ENCODE measurements at regions not wholly inside any gene's neighbourhood (a gene's known extent, or its start where the extent isn't known, plus 50 kb on each side); places are given as distances from the start of the nearest gene placed in this dataset.
A peak's percentile ranks its signal among the peaks of the same experiment; 100 is the strongest.

DNA sequence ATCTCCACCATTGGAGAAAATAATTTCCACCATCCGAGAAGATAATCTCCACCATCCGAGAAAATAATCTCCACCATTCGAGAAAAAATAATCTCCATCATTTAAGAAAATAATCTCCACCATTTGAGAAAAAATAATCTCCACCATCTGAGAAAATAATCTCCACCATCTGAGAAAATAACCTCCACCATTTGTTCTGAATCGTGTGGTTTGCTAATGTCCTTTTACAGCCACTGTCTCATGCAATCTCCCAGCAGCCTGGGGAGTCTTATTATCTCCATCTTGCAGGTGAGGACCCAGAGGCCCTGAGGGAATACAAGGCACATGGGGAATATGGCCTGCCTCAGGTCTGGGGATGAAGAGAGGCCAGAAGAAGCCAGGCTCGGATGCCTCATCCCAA, 54.1 kb upstream of the TCF20 start:
- no peak for TF ChIP-seq FOXM1 (IDR thresholded peaks at IDR 0.05; ENCODE audit: borderline replicate concordance, low read depth)

DNA sequence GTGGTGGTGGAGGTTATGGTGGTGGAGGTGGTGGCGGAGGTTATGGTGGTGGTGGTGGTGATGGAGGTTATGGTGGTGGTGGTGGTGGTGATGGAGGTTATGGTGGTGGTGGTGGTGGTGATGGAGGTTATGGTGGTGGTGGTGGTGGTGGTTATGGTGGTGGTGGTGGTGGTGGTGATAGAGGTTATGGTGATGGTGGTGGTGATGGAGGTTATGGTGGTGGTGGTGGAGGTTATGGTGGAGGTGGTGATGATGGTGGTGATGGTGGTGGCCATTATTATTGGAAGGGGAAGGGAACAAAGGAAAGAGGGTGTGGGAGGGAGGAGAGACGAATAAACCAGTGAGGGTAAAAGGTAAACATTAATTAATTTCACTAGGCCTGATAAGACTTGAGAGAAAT, 53.5 kb upstream of the TCF20 start:
- no peak for TF ChIP-seq EP300 (IDR thresholded peaks at IDR 0.05; ENCODE audit: borderline replicate concordance)
- TF ChIP-seq NFIC (IDR thresholded peaks at IDR 0.05) = no peak
- TF ChIP-seq YY1 (IDR thresholded peaks at IDR 0.05; ENCODE audit: low read depth) = no peak
- TF ChIP-seq TCF12 (IDR thresholded peaks at IDR 0.05; ENCODE audit: low read depth) = no peak
- TF ChIP-seq ZBTB7A (IDR thresholded peaks at IDR 0.05; ENCODE audit: low read depth) = no peak
- TF ChIP-seq, protein P1, sequence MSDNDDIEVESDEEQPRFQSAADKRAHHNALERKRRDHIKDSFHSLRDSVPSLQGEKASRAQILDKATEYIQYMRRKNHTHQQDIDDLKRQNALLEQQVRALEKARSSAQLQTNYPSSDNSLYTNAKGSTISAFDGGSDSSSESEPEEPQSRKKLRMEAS (IDR thresholded peaks at IDR 0.05) = no peak
- TF ChIP-seq, protein P2, sequence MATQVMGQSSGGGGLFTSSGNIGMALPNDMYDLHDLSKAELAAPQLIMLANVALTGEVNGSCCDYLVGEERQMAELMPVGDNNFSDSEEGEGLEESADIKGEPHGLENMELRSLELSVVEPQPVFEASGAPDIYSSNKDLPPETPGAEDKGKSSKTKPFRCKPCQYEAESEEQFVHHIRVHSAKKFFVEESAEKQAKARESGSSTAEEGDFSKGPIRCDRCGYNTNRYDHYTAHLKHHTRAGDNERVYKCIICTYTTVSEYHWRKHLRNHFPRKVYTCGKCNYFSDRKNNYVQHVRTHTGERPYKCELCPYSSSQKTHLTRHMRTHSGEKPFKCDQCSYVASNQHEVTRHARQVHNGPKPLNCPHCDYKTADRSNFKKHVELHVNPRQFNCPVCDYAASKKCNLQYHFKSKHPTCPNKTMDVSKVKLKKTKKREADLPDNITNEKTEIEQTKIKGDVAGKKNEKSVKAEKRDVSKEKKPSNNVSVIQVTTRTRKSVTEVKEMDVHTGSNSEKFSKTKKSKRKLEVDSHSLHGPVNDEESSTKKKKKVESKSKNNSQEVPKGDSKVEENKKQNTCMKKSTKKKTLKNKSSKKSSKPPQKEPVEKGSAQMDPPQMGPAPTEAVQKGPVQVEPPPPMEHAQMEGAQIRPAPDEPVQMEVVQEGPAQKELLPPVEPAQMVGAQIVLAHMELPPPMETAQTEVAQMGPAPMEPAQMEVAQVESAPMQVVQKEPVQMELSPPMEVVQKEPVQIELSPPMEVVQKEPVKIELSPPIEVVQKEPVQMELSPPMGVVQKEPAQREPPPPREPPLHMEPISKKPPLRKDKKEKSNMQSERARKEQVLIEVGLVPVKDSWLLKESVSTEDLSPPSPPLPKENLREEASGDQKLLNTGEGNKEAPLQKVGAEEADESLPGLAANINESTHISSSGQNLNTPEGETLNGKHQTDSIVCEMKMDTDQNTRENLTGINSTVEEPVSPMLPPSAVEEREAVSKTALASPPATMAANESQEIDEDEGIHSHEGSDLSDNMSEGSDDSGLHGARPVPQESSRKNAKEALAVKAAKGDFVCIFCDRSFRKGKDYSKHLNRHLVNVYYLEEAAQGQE (IDR thresholded peaks at IDR 0.05; ENCODE audit: low read depth) = no peak
- TF ChIP-seq TAF1 (IDR thresholded peaks at IDR 0.05; ENCODE audit: low read depth) = no peak
- no peak for TF ChIP-seq FOXM1 (IDR thresholded peaks at IDR 0.05; ENCODE audit: borderline replicate concordance, low read depth)
- TF ChIP-seq TEAD4 (IDR thresholded peaks at IDR 0.05) = no peak
- no peak for TF ChIP-seq RAD21 (IDR thresholded peaks at IDR 0.05; ENCODE audit: low read depth)
- TF ChIP-seq, protein P3, sequence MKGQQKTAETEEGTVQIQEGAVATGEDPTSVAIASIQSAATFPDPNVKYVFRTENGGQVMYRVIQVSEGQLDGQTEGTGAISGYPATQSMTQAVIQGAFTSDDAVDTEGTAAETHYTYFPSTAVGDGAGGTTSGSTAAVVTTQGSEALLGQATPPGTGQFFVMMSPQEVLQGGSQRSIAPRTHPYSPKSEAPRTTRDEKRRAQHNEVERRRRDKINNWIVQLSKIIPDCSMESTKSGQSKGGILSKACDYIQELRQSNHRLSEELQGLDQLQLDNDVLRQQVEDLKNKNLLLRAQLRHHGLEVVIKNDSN (IDR thresholded peaks at IDR 0.05) = no peak
- no peak for TF ChIP-seq CREB1 (IDR thresholded peaks at IDR 0.05; ENCODE audit: low read depth)
- no peak for TF ChIP-seq CEBPB (IDR thresholded peaks at IDR 0.05)
- TF ChIP-seq EGR1 (IDR thresholded peaks at IDR 0.05) = no peak

DNA sequence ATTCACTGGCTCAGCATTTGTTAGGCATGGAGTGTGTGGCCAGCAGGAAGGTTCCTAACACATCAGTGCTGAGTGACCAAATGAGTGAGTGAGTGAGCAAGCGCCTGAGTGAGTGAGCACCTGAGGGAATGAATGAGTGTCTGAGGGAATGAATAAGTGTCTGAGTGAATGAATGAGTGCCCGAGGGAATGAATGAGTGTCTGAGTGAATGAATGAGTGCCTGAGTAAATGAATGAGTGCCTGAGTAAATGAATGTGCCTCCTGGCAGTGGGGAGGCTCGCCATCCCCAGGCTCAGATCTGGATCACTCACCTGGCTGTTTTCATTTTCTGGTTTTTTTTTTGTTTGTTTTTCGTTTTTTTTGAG, 52.1 kb upstream of the TCF20 start:
- TF ChIP-seq EGR1 (IDR thresholded peaks at IDR 0.05) (no peak), CEBPB (IDR thresholded peaks at IDR 0.05) (no peak), NFIC (IDR thresholded peaks at IDR 0.05) (no peak), FOXM1 (IDR thresholded peaks at IDR 0.05; ENCODE audit: borderline replicate concordance, low read depth) (no peak)
- TF ChIP-seq, protein P2 (IDR thresholded peaks at IDR 0.05; ENCODE audit: low read depth) = no peak

DNA sequence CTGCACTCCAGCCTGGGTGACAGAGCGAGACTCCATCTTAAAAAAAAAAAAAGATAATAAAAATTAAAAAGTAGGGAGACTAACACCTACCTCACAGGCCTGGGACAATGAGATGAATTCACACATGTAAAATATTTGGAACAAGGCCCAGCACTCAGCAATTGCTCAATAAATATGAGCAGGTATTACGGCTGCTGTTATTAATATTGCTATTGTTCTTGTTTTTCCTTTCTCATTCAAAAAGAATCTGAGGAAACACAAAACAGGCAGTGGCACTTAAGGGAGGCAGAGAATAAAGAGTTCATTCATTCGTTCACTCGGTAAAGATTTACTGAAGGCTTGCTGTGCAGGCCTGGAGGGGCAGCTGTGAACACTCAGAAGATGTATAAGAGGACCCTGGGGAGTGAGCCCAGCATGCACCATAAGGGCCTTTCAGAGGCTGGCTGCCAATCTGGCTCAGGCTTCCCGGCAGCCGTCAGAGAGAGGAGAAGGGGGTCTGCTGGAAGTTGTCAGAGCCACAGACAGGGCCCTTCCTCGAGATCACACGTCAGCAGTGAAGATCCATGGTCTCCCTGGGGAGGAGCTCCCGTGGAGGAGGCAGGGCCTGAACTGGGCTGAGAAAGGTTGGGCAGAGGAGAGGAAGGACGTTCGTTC, 51.6 kb upstream of the TCF20 start:
- TF ChIP-seq TAF1 (IDR thresholded peaks at IDR 0.05; ENCODE audit: low read depth) = no peak
- TF ChIP-seq NFIC (IDR thresholded peaks at IDR 0.05) = peak; percentile 39; the same call in 1 of the 2 replicates
- no peak for TF ChIP-seq RAD21 (IDR thresholded peaks at IDR 0.05; ENCODE audit: low read depth)
- peak; percentile 65 for TF ChIP-seq CEBPB (IDR thresholded peaks at IDR 0.05)

DNA sequence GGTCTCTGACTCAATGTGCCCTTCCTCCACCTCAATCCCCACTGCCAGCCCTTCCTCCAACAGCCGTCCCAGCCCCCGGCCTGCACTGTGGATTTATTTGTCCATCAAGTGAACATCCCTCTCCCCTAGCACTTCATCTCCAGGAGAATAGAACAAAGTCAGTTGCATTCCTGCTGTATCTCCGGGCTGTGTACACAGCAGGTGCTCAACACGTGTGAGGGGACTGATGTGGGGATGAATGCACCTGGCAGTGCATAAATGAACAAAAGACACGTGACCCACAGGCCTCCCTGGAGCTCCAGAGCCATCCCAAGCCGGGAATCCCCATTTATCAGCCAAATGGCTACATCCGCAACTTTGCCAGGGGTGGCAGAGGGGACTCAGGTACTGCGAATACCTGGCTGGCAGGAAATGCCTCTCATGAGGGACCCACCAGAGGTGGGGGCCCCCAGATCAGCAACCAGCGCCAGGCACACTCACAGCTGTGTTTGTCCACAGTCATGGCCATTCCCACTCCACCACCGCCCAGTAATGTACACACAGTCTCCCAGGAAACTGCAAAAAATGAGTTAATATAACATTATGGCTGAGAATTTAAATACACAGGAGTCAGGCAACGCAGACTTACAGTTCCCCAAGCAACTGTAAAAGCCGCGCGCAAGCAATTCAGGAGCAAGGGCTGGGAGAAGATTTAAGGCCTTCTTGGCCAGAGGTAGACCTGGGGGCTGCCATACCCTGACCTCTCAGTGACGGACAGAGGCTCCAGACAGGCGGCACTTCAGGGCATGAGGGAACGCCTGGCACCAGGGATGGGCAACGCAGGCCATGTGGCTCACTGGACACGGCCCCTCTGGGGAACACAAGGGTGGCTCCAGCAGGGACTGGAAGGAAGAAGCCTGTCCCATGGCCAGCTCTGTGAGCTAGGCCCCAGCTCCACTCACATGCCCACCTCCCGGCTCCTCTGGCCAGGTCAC, 50.3 kb upstream of the TCF20 start:
- TF ChIP-seq ZBTB7A (IDR thresholded peaks at IDR 0.05; ENCODE audit: low read depth) (no peak), NFIC (IDR thresholded peaks at IDR 0.05) (no peak), CREB1 (IDR thresholded peaks at IDR 0.05; ENCODE audit: low read depth) (no peak), EGR1 (IDR thresholded peaks at IDR 0.05) (no peak), EP300 (IDR thresholded peaks at IDR 0.05; ENCODE audit: borderline replicate concordance) (no peak), TAF1 (IDR thresholded peaks at IDR 0.05; ENCODE audit: low read depth) (no peak), TEAD4 (IDR thresholded peaks at IDR 0.05) (no peak), CEBPB (IDR thresholded peaks at IDR 0.05) (no peak), YY1 (IDR thresholded peaks at IDR 0.05; ENCODE audit: low read depth) (no peak), RAD21 (IDR thresholded peaks at IDR 0.05; ENCODE audit: low read depth) (no peak), TCF12 (IDR thresholded peaks at IDR 0.05; ENCODE audit: low read depth) (no peak), FOXM1 (IDR thresholded peaks at IDR 0.05; ENCODE audit: borderline replicate concordance, low read depth) (no peak)
- TF ChIP-seq, protein P1 (IDR thresholded peaks at IDR 0.05) = no peak
- TF ChIP-seq, protein P2 (IDR thresholded peaks at IDR 0.05; ENCODE audit: low read depth) = no peak
